ENCODE measurements at regions not wholly inside any gene's neighbourhood (a gene's known extent, or its start where the extent isn't known, plus 50 kb on each side); places are given as distances from the start of the nearest gene placed in this dataset.

DNA sequence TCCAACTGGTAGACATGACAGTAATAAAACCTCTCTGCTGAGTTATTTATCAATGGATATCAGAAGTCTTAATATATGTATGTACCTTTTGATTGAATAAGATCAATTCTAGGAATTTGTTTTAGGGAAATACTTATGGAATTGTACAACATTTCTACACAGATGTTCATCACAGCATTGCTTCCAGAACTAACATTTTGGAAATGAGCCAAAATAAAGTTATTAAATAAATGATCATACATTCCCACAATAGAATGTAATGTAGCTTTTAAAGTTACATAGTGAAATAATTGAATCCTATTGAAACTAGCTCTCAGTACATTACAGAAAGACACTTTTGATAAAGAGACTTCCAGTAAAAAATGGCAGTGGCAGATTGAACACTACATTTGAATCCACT lies 481.6 kb upstream of the LRRN3 start:
- H3K27me3 Mint-ChIP-seq = no peaks in the 10 kb centered on the region
- H3K9me3 Mint-ChIP-seq = peaks cover 6% of the 10 kb centered on the region
- ATAC-seq (no peak), DNase-seq (ENCODE audit: low spot score) (no peak)
- H3K4me1 Mint-ChIP-seq (ENCODE audit: low read depth in 2 of 2) = no peaks in the 10 kb centered on the region
- H3K27ac Mint-ChIP-seq = no peak overlapping the region
- H3K36me3 Mint-ChIP-seq = no peaks in the 10 kb centered on the region
- H3K4me3 Mint-ChIP-seq = no peak overlapping the region

DNA sequence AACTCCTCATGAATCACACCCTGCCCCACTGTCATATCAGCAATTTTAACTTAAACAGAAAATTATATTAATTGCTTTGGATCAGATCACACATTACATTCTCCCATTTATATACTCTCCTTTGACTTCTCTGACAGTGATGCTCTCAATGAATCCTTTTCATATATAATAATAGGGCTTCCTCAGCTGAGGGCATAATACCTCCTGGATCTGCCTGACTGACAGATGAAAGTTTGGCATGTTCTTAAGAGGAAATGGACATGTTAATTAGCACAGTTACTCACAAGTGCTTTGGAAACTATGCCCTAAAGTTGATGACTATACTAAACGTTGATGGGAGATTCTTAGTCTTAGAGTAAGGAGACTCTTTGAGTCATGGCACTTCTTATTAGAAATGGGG lies 478.2 kb upstream of the LRRN3 start:
- no peak overlapping the region for H3K27ac Mint-ChIP-seq
- no peak overlapping the region for H3K4me3 Mint-ChIP-seq
- no peaks in the 10 kb centered on the region for H3K4me1 Mint-ChIP-seq (ENCODE audit: low read depth in 2 of 2)
- no peak for ATAC-seq
- H3K36me3 Mint-ChIP-seq = no peaks in the 10 kb centered on the region
- DNase-seq (ENCODE audit: low spot score) = no peak
- peaks cover 16% of the 10 kb centered on the region for H3K9me3 Mint-ChIP-seq
- no peaks in the 10 kb centered on the region for H3K27me3 Mint-ChIP-seq
